CD4-positive, alpha-beta T cell (primary cell): ENCODE measurements at regions not wholly inside any gene's neighbourhood (a gene's known extent, or its start where the extent isn't known, plus 50 kb on each side); places are given as distances from the start of the nearest gene placed in this dataset.

Experiments
- ATAC-seq: fragments of 200-7000 bp; cut with Tn5 transposase; one replicate; pipeline ENCODE4 v1.10.0; 2022; ENCODE audit warnings: mild to moderate bottlenecking; ENCODE audit not compliant: poor library complexity
- CTCF ChIA-PET: fragments of 350-600 bp; sonication (Branson Sonifier 250); formaldehyde crosslinking; loops from one replicate; lab custom pipeline; 2021; ENCODE audit warnings: antibody characterized with exemption, inconsistent platforms; lab: Charles Lee
- POLR2A ChIA-PET: fragments of 350-600 bp; sonication (Branson Sonifier 250); formaldehyde crosslinking; loops from one replicate; lab custom pipeline; 2021; ENCODE audit warnings: antibody characterized with exemption, inconsistent platforms; lab: Charles Lee
- DNase-seq, 14 experiments: peaks; one replicate each; pipeline ENCODE4 v3.0.0-alpha.2; 2013 to 2020; ENCODE audit warnings: mixed read lengths in 2 of 14
- H3K27ac ChIP-seq, 2 donors: one replicate each; pipeline versions ENCODE4 v1.5.1 to v1.7.0; 2013; ENCODE audit warnings: low read length in 2 of 2, low read depth in 1 of 2, mild to moderate bottlenecking in 1 of 2
- H3K27me3 ChIP-seq, 2 experiments: 1 replicate in 1 of 2; 2 replicates in 1 of 2; pipeline versions ENCODE4 v1.6.1 to v1.7.0; 2013; ENCODE audit warnings: low read length in 2 of 2, control low read depth in 1 of 2, mild to moderate bottlenecking in 1 of 2, moderate library complexity in 1 of 2; ENCODE audit not compliant: insufficient read depth in 2 of 2, control insufficient read depth in 1 of 2
- H3K36me3 ChIP-seq: one replicate; pipeline ENCODE4 v1.6.1; 2013; ENCODE audit warnings: low read length, control low read depth; ENCODE audit not compliant: insufficient read depth
- H3K4me1 ChIP-seq: one replicate; pipeline ENCODE4 v1.6.1; 2013; ENCODE audit warnings: low read length, control low read depth; ENCODE audit not compliant: insufficient read depth
- H3K4me3 ChIP-seq: one replicate; pipeline ENCODE4 v1.5.1; 2013; ENCODE audit warnings: mild to moderate bottlenecking, low read length, moderate library complexity
- H3K9me3 ChIP-seq, 2 experiments: 1 replicate in 1 of 2; 2 replicates in 1 of 2; pipeline versions ENCODE4 v1.6.1 to v1.7.0; 2013; ENCODE audit warnings: low read length in 2 of 2, mild to moderate bottlenecking in 2 of 2, control low read depth in 1 of 2, moderate library complexity in 1 of 2; ENCODE audit not compliant: control insufficient read depth in 1 of 2, insufficient read depth in 1 of 2
- H3K27ac Mint-ChIP-seq: one replicate; pipeline ENCODE4 v1.8.0; 2020; ENCODE audit warnings: mixed read lengths
- H3K27me3 Mint-ChIP-seq: one replicate; pipeline ENCODE4 v1.8.0; 2021; ENCODE audit warnings: mixed read lengths
- H3K36me3 Mint-ChIP-seq: one replicate; pipeline ENCODE4 v1.8.0; 2021; ENCODE audit warnings: low read depth, mixed read lengths
- H3K4me1 Mint-ChIP-seq: one replicate; pipeline ENCODE4 v1.8.0; 2021; ENCODE audit warnings: low read depth, mixed read lengths
- H3K4me3 Mint-ChIP-seq: one replicate; pipeline ENCODE4 v1.8.0; 2020; ENCODE audit warnings: mild to moderate bottlenecking, mixed read lengths
- H3K9me3 Mint-ChIP-seq: one replicate; pipeline ENCODE4 v1.8.0; 2020; ENCODE audit warnings: mixed read lengths
- intact Hi-C, 2 experiments: fragments of 100-400 bp; cut with DNase I in 1 of 2; cut with micrococcal nuclease in 1 of 2; formaldehyde crosslinking; loops; one replicate each; pipeline versions ENCODE4 v1.15.1 to v1.9.0; 2023 to 2025; cut with DNase I, micrococcal nuclease
- TF ChIP-seq, protein P1 (sequence below): fragments of 200-600 bp; IDR thresholded peaks from one replicate; pipeline ENCODE4 v1.8.0; 2022; ENCODE audit warnings: antibody characterized with exemption, mild to moderate bottlenecking

DNA sequence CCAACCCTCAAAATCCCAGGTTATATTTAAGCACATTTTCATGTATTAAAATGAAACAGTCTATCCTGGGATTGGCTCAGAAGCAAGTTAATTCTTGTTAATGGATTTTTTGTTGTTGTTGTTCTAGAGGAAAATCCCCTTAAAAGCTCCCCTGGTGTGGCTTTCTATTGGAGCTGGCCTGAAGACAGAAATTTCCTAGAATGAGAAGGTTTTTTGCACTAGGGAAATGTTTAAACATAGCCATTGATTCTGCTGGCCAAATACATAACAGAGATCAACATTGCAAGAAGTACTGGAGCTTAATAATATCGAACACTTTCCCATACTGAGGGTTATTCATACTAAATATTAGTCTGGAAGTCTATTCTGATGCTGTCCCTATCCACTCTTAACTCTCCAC is 148.8 kb upstream of the PCDH18 start:
- Histone ChIP-seq H3K27ac (no peak overlapping the region), H3K4me3 (no peak overlapping the region), H3K9me3 (peaks cover 0 to 3% of the 10 kb centered on the region in 2 experiments), H3K4me1 (no peaks in the 10 kb centered on the region), H3K27me3 (no peaks in the 10 kb centered on the region), H3K36me3 (no peaks in the 10 kb centered on the region)
- Mint-ChIP-seq H3K9me3 (peaks cover 8% of the 10 kb centered on the region), H3K36me3 (no peaks in the 10 kb centered on the region), H3K4me3 (no peak overlapping the region), H3K27ac (no peak overlapping the region), H3K27me3 (no peaks in the 10 kb centered on the region), H3K4me1 (no peaks in the 10 kb centered on the region)
- ChIA-PET POLR2A (no interaction called here), CTCF (no interaction called here)
- TF ChIP-seq, protein P1, sequence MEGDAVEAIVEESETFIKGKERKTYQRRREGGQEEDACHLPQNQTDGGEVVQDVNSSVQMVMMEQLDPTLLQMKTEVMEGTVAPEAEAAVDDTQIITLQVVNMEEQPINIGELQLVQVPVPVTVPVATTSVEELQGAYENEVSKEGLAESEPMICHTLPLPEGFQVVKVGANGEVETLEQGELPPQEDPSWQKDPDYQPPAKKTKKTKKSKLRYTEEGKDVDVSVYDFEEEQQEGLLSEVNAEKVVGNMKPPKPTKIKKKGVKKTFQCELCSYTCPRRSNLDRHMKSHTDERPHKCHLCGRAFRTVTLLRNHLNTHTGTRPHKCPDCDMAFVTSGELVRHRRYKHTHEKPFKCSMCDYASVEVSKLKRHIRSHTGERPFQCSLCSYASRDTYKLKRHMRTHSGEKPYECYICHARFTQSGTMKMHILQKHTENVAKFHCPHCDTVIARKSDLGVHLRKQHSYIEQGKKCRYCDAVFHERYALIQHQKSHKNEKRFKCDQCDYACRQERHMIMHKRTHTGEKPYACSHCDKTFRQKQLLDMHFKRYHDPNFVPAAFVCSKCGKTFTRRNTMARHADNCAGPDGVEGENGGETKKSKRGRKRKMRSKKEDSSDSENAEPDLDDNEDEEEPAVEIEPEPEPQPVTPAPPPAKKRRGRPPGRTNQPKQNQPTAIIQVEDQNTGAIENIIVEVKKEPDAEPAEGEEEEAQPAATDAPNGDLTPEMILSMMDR: no peak
- intact Hi-C loops: no loop called here
- DNase-seq (no peak), ATAC-seq (no peak)

DNA sequence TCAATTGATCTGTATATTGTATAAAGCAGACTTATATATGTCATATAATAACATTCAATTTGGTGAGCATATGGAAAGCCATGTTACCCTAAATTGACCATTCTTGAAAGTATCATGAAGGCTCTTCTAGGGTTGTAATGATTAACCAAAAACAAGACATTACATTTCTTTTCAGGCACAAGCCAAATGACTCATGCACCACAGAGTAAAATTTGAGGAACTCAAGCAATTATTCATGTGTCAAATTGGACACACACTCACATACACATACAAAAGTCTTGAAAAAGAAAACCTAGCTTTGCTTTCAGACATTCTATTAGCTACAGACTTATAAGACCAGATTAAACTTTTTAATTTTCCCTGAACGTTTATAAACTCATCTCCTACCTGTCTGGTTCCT is 146.5 kb upstream of the PCDH18 start:
- H3K9me3 Mint-ChIP-seq: peaks cover 8% of the 10 kb centered on the region
- no peak for DNase-seq
- POLR2A ChIA-PET: no interaction called here
- Histone ChIP-seq H3K4me1 (no peaks in the 10 kb centered on the region), H3K27ac (no peak overlapping the region), H3K9me3 (peaks cover 0 to 3% of the 10 kb centered on the region in 2 experiments), H3K27me3 (no peaks in the 10 kb centered on the region), H3K4me3 (no peak overlapping the region), H3K36me3 (no peaks in the 10 kb centered on the region)
- intact Hi-C loops: no loop called here
- no peaks in the 10 kb centered on the region for H3K36me3 Mint-ChIP-seq
- no peak overlapping the region for H3K27ac Mint-ChIP-seq
- ATAC-seq: no peak
- H3K4me1 Mint-ChIP-seq: no peaks in the 10 kb centered on the region
- H3K4me3 Mint-ChIP-seq: no peak overlapping the region
- no peaks in the 10 kb centered on the region for H3K27me3 Mint-ChIP-seq
- TF ChIP-seq, protein P1: no peak
- CTCF ChIA-PET: no interaction called here

DNA sequence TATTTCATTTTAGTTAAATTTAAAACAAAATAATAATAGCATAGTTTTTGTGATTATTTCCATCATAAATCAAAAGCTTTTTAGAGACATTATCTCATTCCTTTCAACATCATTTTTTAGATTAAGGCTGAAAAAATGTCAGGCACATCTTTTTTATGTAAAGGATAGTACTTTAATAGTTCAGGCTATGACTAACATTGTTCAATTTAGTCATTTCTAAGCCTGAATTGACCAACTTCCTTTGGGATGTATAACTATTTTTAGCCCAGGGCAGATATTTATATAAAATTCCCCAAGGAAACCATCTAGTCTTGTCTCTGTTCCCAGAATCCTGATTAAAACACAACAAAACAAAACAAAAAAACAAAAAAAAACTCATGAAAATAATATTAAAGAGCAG is 145.6 kb upstream of the PCDH18 start:
- DNase-seq (no peak), ATAC-seq (no peak)
- Histone ChIP-seq H3K27ac (no peak overlapping the region), H3K9me3 (peaks cover 0 to 3% of the 10 kb centered on the region in 2 experiments), H3K36me3 (no peaks in the 10 kb centered on the region), H3K27me3 (no peaks in the 10 kb centered on the region), H3K4me3 (no peak overlapping the region), H3K4me1 (no peaks in the 10 kb centered on the region)
- no peaks in the 10 kb centered on the region for H3K4me1 Mint-ChIP-seq
- TF ChIP-seq, protein P1: no peak
- CTCF ChIA-PET: no interaction called here
- H3K9me3 Mint-ChIP-seq: peaks cover 8% of the 10 kb centered on the region
- no peak overlapping the region for H3K4me3 Mint-ChIP-seq
- no peaks in the 10 kb centered on the region for H3K36me3 Mint-ChIP-seq
- intact Hi-C loops: no loop called here
- no peaks in the 10 kb centered on the region for H3K27me3 Mint-ChIP-seq
- no peak overlapping the region for H3K27ac Mint-ChIP-seq
- POLR2A ChIA-PET: no interaction called here
